GDM1 (cell line): ENCODE measurements at regions not wholly inside any gene's neighbourhood (a gene's known extent, or its start where the extent isn't known, plus 50 kb on each side); places are given as distances from the start of the nearest gene placed in this dataset.
"Not testable (repeated sequence)": the region's sequence is repeated elsewhere in the genome, so short reads cannot be mapped to it uniquely, and the experiment has no call there.

Experiments
- DNase-seq: peaks from one replicate; lab custom pipeline; 2025; lab: John Stamatoyannopoulos, UW

GRCh38 chr12:9337656-9338055 is 129.5 kb upstream of the PZP start:
- DNase-seq = no peak

- DNase-seq = not testable (repeated sequence)
Measured at GRCh38 chr12:9336375-9337011, 128.3 kb upstream of the PZP start.

DNA sequence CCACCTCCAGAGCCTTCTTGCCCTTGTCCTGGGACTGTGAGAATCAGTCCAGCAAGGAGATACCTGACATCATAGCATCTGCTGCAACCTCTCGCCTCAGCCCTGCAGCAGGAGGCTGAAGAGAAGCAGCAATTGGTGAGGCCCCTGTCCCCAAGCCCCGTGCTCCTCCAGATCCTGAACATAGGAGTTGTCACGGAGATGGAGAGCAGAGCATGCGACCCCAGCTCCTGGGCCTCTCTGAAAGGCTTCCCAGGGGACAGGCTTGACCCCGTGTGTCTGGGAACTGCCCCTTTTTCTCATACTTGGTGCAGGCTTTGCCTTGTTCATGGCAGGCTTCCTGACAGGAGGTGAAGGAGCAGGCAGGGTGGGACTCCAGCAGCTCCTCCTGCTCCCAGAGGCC is 127.7 kb upstream of the PZP start:
- DNase-seq = no peak

DNA sequence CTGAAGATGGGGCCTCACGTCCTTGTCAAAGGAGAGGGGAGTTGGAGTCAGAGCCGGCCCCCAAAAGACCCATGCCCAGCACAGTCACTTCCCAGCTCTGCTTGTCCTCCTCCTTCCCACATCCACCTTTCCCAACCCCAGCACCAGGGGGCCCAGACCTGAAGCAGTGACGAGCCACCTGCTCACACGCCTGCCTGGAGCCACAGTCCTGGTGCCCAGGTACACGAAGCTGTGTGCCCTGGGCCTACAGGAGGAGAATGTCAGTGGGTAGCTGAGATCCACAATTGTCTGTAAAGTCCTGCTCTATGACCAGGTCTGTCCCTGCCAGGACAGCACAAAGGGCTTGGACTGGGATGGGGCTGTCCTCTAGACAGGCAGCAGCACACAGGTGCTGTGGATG is 126.8 kb upstream of the PZP start:
- DNase-seq = no peak

DNA sequence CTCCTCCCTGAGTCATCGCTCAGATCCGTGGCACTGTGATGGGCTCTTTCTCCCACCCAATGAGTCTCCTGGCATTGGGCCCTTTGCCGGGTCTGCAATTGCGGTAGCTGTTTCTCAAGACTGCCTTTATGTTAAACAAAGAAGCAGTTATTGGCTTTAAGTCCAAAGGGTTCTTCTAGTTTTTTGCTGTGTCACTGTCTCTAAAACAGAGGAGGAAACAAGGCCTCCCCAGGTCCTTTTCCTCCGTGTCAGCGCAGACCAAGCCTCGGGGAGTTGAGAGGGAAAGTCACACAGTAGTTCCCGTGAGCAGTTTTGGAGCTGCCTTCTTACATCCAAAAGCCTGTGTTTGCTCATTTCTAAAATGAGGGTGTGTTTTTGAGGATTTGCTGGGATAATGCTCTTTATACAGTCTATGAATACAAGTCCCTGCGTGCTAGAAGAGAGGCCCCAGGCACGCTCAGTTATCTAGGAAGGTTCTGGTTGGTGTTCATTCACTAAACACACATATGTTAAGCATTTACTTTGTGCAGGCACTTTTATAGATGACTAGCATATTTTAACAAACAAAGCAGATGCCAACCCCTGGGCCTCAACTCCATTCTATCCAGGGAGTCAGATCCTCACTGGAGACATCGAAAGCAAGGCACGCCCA is 126.0 kb upstream of the PZP start:
- DNase-seq = peak; percentile 63

GRCh38 chr12:9333161-9333560 is 125.0 kb upstream of the PZP start:
- DNase-seq = no peak

DNA sequence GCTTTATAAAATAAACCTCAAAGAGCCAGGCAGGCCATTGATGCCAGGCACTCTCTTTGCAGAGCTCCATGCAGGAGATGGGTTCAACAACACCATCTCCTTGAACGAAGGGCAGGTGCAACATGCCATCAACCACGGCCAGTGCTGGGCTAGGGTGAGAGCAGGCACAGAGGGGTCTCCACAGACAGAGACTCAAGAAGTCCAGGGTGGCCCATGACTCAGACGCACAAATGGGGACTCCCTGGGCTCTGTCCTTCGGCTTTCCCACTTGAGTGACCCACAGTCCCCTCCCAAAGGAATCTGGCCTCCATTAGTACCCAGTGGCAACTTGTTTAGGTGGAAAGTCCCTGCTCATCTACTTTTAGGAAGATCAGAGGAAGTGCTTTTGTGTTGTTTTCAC is 124.4 kb upstream of the PZP start:
- DNase-seq = no peak

- DNase-seq = peak; percentile 44
Measured at GRCh38 chr12:9331218-9331626, 123.0 kb upstream of the PZP start.

DNA sequence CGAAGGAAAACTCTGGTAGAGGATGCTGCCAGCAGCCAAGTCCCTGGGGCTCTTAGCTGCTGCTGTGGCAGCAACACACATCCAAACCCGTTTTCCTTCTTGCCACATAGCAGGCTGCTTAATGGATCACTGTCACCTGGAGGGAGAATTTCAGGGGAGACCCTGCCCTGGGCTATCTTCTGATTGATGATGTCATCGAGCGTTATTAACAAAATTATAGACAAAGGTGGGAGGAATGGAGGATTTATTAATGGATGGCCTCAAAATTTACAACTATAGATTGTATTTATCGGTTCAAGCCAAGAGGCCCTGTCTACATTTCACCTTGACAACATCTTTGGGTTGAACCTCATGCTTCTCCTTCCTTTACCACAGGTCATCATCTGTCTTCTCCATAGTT is 120.8 kb upstream of the PZP start:
- DNase-seq = no peak

- DNase-seq = no peak
Measured at GRCh38 chr12:9328065-9328464, 119.9 kb upstream of the PZP start.

GRCh38 chr12:9327320-9327719 is 119.1 kb upstream of the PZP start:
- DNase-seq = no peak

DNA sequence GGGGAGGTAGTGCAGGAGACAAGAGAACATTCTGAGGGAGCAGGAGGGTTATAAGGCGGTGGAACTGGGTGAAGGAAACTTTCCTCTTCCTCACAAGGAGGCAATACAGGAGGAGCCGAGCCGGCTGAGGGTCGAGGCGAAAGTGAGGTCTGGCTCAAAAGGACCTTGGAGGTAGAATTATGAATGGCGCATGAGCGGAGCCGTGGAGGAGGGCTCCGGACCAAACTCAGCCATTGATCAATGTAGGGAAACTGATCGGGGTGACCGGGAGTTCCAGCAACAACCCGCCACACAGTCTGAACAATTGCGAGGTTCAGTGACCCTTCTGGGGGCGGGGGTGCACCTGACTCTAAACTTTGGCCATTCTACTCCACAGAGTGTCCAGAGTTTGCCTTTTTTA is 118.7 kb upstream of the PZP start:
- not testable (repeated sequence) for DNase-seq

GRCh38 chr12:9326085-9326484 is 117.9 kb upstream of the PZP start:
- DNase-seq = no peak

DNA sequence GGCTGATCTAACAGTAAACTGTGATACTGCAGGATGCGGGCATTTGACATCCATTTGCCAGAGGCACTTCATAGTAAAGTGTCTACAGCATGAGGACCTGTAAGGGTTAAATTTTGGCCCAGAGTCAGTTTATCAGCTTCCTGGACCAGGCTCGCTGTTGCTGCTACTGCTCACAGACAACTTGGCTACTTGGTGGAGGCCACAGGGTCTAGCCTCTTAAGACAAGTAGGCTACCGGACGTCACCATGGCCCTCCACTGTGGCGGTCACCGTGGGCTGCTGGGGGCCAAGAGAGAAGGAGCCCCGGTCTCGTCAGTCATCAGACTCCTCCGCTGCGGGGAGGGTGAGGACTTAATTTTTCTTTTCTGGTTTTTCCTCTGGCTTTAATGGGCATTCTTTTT is 117.3 kb upstream of the PZP start:
- DNase-seq = no peak

- no peak for DNase-seq
Measured at GRCh38 chr12:9324782-9325181, 116.6 kb upstream of the PZP start.

GRCh38 chr12:9323144-9323681 is 115.0 kb upstream of the PZP start:
- DNase-seq = no peak

DNA sequence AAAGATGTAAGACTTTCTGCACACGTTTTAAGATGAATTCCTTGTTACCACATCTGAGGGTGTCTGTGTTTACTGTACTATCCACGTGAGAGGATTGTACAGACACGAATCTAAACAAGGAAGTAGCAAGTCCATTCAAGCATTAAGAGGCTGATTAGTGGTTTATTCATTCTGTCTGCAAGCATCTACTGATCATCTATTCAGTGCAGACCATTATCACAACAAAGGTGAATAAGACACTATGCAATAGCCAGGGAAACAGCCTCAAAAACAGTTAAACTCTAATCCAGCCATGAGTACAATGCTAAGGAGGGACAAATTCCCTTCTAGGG is 111.6 kb upstream of the PZP start:
- DNase-seq = no peak

DNA sequence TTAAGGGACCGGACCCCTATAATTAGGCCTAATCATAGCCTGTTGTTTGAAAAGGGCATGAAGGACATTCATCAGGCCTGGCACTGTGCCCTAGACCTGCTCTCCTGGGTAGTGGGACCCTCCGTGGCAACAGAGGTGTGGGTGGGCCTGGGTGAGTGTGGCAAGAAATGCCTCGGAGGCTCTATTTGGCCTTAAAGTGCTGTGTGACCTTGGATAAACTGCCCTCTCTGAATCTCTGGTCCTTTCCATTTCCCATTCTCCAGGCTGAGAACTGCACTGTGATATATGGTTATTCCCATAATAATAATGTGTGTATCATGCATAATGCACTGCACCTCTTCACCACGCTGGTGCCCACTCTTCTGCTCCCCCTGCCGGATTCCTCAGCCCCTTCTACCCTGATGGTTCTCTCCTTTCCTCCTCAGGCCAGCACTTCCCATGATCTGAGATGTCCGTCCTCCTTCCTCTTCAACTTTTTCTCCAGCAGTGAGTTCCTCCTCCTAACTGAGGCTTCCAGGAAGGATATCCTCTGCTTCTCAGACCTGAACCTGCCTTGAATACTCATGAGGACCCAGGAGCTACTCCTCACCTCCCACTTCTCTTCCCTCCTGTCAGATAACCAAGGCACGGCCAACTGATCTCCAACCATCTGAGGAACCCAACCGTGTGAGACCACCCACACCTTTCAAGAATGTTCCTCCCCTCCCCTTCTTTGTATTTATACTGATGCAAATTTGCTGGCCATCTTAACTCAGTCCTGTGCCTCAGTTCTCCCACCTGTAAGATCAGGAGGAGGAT is 111.0 kb upstream of the PZP start:
- DNase-seq = no peak

DNA sequence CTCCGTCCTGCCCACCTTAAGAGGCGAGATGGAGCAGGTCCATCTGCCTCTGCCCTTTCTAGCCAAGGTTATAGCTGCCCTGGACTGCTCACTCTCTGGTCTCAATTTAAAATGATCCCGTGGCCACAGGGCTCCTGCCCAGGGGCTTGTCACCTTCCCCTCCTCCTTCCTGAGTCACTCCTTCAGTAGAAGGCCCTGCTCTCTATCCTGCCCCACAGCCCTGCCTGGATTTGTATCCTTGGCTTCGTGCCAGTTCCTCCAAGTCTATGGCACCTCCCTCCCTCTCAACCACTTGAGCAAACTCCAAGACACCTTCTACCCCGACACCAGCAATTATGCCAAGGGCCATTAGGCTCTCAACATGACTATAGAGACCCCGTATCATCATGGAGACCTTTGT is 105.3 kb upstream of the PZP start:
- DNase-seq = not testable (repeated sequence)

- DNase-seq = not testable (repeated sequence)
Measured at GRCh38 chr12:9312406-9313392, 104.5 kb upstream of the PZP start.

- DNase-seq = not testable (repeated sequence)
Measured at GRCh38 chr12:9311454-9311853, 103.3 kb upstream of the PZP start.

GRCh38 chr12:9310645-9311044 is 102.5 kb upstream of the PZP start:
- not testable (repeated sequence) for DNase-seq
